Thymus (tissue), 11 donors: ENCODE measurements at regions not wholly inside any gene's neighbourhood (a gene's known extent, or its start where the extent isn't known, plus 50 kb on each side); places are given as distances from the start of the nearest gene placed in this dataset.

Experiments
- DNase-seq, 9 donors: peaks; one replicate each; pipeline ENCODE4 v3.0.0-alpha.2; 2013; ENCODE audit warnings: low spot score in 9 of 9, low read depth in 6 of 9, missing footprints in 1 of 9
- H3K27ac ChIP-seq, 2 donors: one replicate each; pipeline ENCODE4 v1.5.1; 2013; ENCODE audit warnings: control low read depth in 1 of 2, low read depth in 1 of 2, low read length in 1 of 2, mild to moderate bottlenecking in 1 of 2, moderate library complexity in 1 of 2
- H3K27me3 ChIP-seq, 2 donors: one replicate each; pipeline ENCODE4 v1.5.1; 2013; ENCODE audit warnings: low read length in 1 of 2; ENCODE audit not compliant: control insufficient read depth in 2 of 2, insufficient read depth in 1 of 2
- H3K36me3 ChIP-seq, 2 donors: one replicate each; pipeline ENCODE4 v1.5.1; 2013; ENCODE audit warnings: low read length in 1 of 2, mild to moderate bottlenecking in 1 of 2, moderate library complexity in 1 of 2; ENCODE audit not compliant: control insufficient read depth in 2 of 2, insufficient read depth in 2 of 2
- H3K4me1 ChIP-seq, 2 donors: one replicate each; pipeline ENCODE4 v1.5.1; 2013; ENCODE audit warnings: low read length in 2 of 2; ENCODE audit not compliant: control insufficient read depth in 2 of 2, insufficient read depth in 2 of 2
- H3K4me3 ChIP-seq, 2 donors: one replicate each; pipeline ENCODE4 v1.5.1; 2013; ENCODE audit warnings: low read length in 2 of 2, control low read depth in 1 of 2, mild to moderate bottlenecking in 1 of 2
- H3K9me3 ChIP-seq, 2 donors: one replicate each; pipeline ENCODE4 v1.5.1; 2013; ENCODE audit warnings: low read length in 1 of 2, mild to moderate bottlenecking in 1 of 2; ENCODE audit not compliant: control insufficient read depth in 2 of 2, insufficient read depth in 1 of 2
- WGBS: extraction: QIAGEN DNeasy Blood & Tissue Kit; methylation state at CpG from one replicate; pipeline ENCODE4 v1.1.7; 2013; 5-methylcytosine and 5-hydroxymethylcytosine counted together
- donor health status: healthy.

DNA sequence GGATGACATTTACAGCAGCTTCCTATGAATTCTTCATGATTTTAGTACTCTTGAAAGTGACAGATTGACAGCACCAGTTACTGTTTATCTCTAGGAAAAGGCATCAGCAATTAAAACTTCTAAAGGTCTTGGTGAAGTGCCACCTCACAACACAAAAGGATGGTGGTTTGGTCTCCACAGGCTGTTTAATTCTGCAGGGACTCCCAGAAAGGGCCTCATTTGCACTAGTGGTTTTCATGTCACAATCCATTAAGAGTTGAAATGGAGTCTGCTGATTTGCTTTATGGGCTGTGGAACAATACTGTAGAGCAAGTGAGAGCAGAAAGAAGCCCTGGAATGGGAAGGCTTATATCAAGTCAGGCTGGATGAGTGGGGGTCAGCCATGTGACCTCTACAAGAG is 225.3 kb upstream of the KCNMB2 start:
- Histone ChIP-seq H3K36me3 (no peaks in the 10 kb centered on the region), H3K9me3 (no peaks in the 10 kb centered on the region), H3K27ac (no peak overlapping the region), H3K4me3 (no peak overlapping the region), H3K27me3 (no peaks in the 10 kb centered on the region), H3K4me1 (no peaks in the 10 kb centered on the region)
- DNase-seq, result no peak

DNA sequence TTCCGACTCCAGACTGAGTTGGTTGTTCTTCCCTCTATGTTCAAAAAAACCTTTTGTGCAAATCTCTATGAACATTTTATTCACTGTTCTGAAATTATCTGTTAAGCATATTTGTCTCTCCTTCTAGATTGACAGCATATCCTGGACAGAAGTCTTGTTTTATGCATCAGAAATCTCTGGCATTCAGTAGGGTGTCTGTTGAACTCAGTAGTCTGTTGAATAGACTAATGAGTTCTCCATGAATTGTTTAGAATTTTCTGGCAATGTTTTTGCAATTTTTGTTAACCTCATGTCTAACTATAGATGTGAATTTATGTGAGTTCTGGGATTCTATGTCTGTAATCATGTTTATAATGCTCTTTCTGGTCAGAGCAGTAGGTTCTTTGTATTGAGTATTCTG is 222.5 kb upstream of the KCNMB2 start:
- Histone ChIP-seq H3K36me3 (no peaks in the 10 kb centered on the region), H3K4me3 (no peak overlapping the region), H3K4me1 (no peaks in the 10 kb centered on the region), H3K27me3 (no peaks in the 10 kb centered on the region), H3K9me3 (no peaks in the 10 kb centered on the region), H3K27ac (no peak overlapping the region)
- 99% methylated on average over 1 of the region's 1 CpG for WGBS
- no peak for DNase-seq

DNA sequence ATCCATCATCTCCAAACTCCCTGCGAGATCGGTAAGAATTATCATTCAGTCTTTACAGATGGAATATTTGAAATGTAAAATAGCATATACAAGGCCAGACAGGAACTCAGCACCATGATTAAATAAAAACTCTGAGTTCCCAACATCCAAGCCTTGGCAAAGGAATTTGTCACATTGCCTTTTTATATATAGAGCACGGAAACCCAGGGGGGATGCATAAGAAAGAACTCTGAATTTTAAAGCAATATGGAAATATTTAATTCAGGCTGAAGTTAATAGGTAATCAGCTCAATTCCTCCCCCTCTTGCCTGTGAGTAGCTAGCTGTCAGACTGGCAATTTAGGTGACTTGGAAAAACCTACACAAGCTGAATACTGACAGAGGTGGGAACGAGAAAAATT is 217.9 kb upstream of the KCNMB2 start:
- no peaks in the 10 kb centered on the region for H3K4me1 ChIP-seq
- no peaks in the 10 kb centered on the region for H3K27me3 ChIP-seq
- 98% methylated on average over 4 of the region's 4 CpGs for WGBS
- no peaks in the 10 kb centered on the region for H3K36me3 ChIP-seq
- no peak for DNase-seq
- no peaks in the 10 kb centered on the region for H3K9me3 ChIP-seq
- H3K27ac ChIP-seq, result no peak overlapping the region
- no peak overlapping the region for H3K4me3 ChIP-seq

DNA sequence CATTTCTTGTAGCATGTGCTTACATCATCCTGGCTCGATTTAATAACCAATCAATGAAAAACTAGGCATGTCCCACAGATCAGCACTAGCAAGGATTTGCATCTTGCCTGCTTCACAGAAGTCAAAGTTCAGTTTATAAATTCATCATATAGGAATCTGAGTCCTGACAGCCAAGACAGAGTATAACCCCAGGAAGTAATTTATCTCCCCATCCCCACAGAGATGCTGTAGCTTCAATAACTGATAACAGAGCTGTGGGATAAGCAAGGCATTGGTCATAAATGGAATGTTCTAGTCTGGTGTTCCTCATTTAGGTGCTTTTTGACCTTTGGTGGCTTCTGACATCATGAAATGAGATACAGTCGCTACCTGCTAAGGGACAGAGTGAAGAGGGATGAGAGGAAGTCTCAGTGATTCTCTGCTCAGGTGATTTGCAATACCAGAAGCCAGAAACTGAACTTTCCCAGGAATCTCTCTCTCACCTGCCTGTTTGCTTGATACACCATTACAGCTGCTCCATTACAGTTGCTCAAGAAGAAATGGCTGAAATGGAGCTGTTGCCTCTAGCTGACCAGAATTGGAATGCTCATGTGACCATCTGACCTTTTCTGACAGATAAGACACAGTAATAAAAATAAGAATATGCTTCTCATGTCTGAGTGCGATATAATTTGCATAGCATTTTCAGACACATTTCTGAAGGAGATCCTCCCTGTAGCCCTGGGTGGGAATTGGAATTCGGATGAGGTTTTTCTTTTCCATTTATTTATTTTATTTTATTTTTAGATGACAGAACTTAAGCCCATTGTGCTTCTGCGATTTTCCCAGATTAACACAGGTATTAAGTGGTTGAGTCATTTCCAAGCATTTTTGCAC is 217.1 kb upstream of the KCNMB2 start:
- H3K9me3 ChIP-seq, result no peaks in the 10 kb centered on the region
- WGBS, result 97% methylated on average over 5 of the region's 5 CpGs
- H3K4me3 ChIP-seq, result no peak overlapping the region
- no peak for DNase-seq
- H3K4me1 ChIP-seq, result no peaks in the 10 kb centered on the region
- no peaks in the 10 kb centered on the region for H3K36me3 ChIP-seq
- no peak overlapping the region for H3K27ac ChIP-seq
- no peaks in the 10 kb centered on the region for H3K27me3 ChIP-seq

DNA sequence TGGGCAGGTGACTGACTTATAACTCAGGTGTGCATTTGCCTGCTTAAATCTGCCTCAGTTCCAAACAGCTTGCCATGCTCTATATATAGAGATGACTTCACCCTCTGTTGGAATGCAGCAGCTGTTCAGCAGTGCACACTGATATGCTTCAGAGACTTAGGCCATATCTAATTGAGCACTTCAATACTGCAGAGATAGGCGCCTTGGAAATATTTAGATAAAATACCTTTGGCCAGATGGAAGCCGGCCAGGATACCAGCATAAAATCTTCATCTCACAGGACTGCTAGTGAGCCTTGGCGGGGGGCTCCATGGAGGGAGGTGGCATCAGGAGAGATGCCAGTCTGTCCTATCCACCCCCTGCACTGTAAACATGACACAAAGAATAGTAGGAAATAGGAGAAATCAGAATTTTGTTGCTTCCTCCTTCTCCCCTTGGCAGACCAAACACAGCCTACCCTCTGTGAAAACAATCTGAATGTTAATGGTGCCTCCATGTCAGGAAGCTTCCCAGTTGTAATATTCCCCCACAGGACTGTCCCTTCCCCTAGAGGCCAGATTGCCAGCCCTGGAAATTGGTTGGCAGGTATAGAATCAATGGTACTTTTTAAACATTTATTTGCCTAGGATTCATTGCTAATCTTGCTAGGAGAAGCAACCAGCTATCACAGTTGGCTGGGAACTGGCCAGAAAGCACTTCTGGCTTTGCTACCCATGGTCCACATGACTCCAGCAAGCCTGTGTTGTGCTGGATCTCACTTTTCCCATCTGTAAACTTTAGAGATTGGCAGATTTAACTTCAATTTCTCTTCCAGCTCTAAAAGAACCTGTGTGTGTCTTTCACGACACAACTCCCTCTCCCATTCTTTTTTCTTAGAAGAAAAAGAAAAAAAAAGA is 215.5 kb upstream of the KCNMB2 start:
- Histone ChIP-seq H3K36me3 (no peaks in the 10 kb centered on the region), H3K27ac (no peak overlapping the region), H3K4me3 (no peak overlapping the region), H3K27me3 (no peaks in the 10 kb centered on the region), H3K4me1 (no peaks in the 10 kb centered on the region), H3K9me3 (no peaks in the 10 kb centered on the region)
- WGBS, result 96% methylated on average over 4 of the region's 4 CpGs
- peak in 1 of 9 donors; percentile 12 for DNase-seq

DNA sequence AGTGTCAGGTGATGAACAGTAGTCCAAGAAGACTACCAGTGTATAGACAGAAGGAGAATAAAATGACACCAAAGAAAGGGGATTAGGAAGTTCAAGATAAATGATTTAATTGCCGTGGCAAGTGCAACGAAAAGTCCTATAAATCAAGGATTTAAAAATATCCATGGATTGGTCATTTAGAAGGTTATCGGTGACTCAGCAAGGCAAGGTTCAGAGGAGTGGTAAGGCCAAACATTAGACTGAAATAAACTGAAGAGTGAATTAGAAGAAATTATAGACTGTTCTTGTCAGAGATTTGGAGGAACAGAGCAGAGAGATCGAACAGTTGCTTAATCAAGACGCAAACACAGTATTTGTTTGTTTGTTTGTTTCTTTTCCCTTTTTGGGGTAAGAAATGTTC is 211.9 kb upstream of the KCNMB2 start:
- Histone ChIP-seq H3K36me3 (no peaks in the 10 kb centered on the region), H3K4me3 (no peak overlapping the region), H3K27me3 (no peaks in the 10 kb centered on the region), H3K9me3 (no peaks in the 10 kb centered on the region), H3K27ac (no peak overlapping the region), H3K4me1 (no peaks in the 10 kb centered on the region)
- WGBS, result 97% methylated on average over 5 of the region's 5 CpGs
- no peak for DNase-seq

DNA sequence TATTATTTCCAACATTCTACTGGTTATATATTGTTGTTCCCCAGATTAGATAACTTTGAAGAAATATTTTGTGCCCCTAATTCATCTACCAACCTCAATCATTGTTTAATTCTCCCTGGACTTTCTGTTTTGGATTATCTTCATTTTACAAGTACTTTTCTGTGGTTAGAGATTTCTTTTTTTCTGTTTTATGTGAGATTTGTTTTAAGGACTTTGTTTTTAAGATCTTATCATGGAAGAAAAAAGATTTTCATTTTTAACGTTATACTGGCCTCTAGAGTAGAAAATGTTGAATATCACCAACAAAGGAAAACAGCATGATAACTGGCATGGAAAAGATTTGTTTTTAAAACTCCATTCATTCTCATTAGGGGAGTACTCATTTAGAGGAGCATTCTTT is 210.9 kb upstream of the KCNMB2 start:
- H3K9me3 ChIP-seq, result no peaks in the 10 kb centered on the region
- no peak overlapping the region for H3K27ac ChIP-seq
- no peak overlapping the region for H3K4me3 ChIP-seq
- DNase-seq, result peak in 2 of 9 donors; percentile 8 to 40
- no peaks in the 10 kb centered on the region for H3K4me1 ChIP-seq
- 7% methylated on average over 1 of the region's 1 CpG for WGBS
- H3K27me3 ChIP-seq, result no peaks in the 10 kb centered on the region
- no peaks in the 10 kb centered on the region for H3K36me3 ChIP-seq

DNA sequence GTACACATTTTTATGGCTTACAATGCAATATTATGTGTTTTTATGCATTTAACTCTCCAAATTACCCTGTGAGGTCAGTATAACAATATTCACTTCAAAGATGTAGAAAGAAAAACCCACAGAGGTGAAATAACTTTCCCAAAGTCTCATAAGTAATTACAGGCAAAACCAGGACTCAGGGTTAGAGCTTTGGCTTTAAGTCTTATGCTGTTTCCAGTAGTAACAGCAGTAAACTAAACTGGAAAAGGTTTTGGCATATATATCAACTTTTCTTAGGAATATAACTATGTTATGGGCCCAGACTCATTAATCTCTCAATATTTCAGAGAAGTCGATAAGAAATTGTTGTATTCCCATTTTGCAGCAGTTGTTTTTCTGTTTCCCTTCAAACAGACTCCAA is 206.3 kb upstream of the KCNMB2 start:
- Histone ChIP-seq H3K27ac (no peak overlapping the region), H3K36me3 (no peaks in the 10 kb centered on the region), H3K4me1 (no peaks in the 10 kb centered on the region), H3K4me3 (no peak overlapping the region), H3K27me3 (no peaks in the 10 kb centered on the region), H3K9me3 (no peaks in the 10 kb centered on the region)
- DNase-seq, result no peak
- whole genome bisulfite sequencing, result 92% methylated on average over 1 of the region's 1 CpG

DNA sequence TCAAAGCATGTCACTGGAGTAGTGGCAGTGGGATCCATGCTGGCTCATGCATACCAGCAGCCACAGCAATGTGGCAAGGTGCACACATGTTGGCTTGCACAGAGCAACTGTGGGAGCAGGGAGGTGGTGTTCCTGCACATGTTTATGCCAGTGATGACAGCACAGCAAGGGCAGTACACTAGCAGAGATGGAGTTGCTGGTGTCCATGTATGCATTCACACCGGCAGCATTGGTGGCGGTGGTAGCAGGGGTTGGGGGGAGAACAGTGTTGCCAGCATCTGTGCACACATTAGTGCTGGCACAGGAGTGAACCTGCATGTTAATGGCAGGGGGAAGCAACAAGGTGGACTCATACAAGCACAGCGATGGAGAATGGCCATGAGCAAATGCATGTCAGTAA is 202.0 kb upstream of the KCNMB2 start:
- no peaks in the 10 kb centered on the region for H3K4me1 ChIP-seq
- DNase-seq, result no peak
- no peaks in the 10 kb centered on the region for H3K36me3 ChIP-seq
- no peaks in the 10 kb centered on the region for H3K9me3 ChIP-seq
- 96% methylated on average over 3 of the region's 3 CpGs for WGBS
- H3K27me3 ChIP-seq, result no peaks in the 10 kb centered on the region
- no peak overlapping the region for H3K4me3 ChIP-seq
- H3K27ac ChIP-seq, result no peak overlapping the region
